Testis (tissue), 2 donors: ENCODE measurements at regions not wholly inside any gene's neighbourhood (a gene's known extent, or its start where the extent isn't known, plus 50 kb on each side); places are given as distances from the start of the nearest gene placed in this dataset.

ENCODE experiments used
- DNase-seq: peaks from one replicate; pipeline ENCODE4 v3.0.0-alpha.2; 2019
- H3K27ac ChIP-seq, 2 donors: fragments of 200-600 bp; sonication (generic); one replicate each; pipeline ENCODE4 v1.5.1; 2019
- H3K27me3 ChIP-seq: fragments of 200-600 bp; sonication (generic); one replicate; pipeline ENCODE4 v1.5.1; 2019
- H3K36me3 ChIP-seq: fragments of 200-600 bp; sonication (generic); one replicate; pipeline ENCODE4 v1.5.1; 2017; ENCODE audit warnings: low read depth; ENCODE audit errors: missing control alignments
- H3K4me1 ChIP-seq: fragments of 200-600 bp; sonication (generic); one replicate; pipeline ENCODE4 v1.5.1; 2019
- H3K4me3 ChIP-seq, 2 donors: fragments of 200-600 bp; sonication (generic); one replicate each; pipeline ENCODE4 v1.5.1; 2017 to 2019
- H3K9me3 ChIP-seq: fragments of 200-600 bp; sonication (generic); one replicate; pipeline ENCODE4 v1.5.1; 2017
- CTCF ChIP-seq, 3 experiments: fragments of 450-650 bp in 2 of 3; fragments of 200-600 bp in 1 of 3; sonication (generic) in 1 of 3; IDR thresholded peaks; one replicate each; pipeline ENCODE4 v1.5.1; 2016 to 2019; ENCODE audit warnings: antibody characterized with exemption in 3 of 3, mild to moderate bottlenecking in 2 of 3, moderate library complexity in 1 of 3
- POLR2A ChIP-seq: fragments of 450-650 bp; IDR thresholded peaks from one replicate; pipeline ENCODE4 v1.6.1; 2017; ENCODE audit warnings: antibody characterized with exemption, mild to moderate bottlenecking, moderate library complexity
- WGBS, 2 donors: methylation state at CpG; one replicate each; pipeline ENCODE4 v1.1.5; 2018; 5-methylcytosine and 5-hydroxymethylcytosine counted together
- intact Hi-C: fragments of 100-400 bp; cut with DNase I; formaldehyde crosslinking; loops from one replicate; pipeline ENCODE4 v1.15.1; 2023; ENCODE audit warnings: low total_unique reads

GRCh38 chr5:89885670-89886069 is 523.9 kb downstream of the CETN3 start:
- H3K9me3 ChIP-seq: no peaks in the 10 kb centered on the region
- no peak overlapping the region for H3K27ac ChIP-seq
- intact Hi-C loops: no loop called here
- H3K4me1 ChIP-seq: no peaks in the 10 kb centered on the region
- no peak overlapping the region for H3K4me3 ChIP-seq
- no peaks in the 10 kb centered on the region for H3K27me3 ChIP-seq
- no peaks in the 10 kb centered on the region for H3K36me3 ChIP-seq
- DNase-seq: no peak
- no peak for TF ChIP-seq POLR2A
- TF ChIP-seq CTCF (IDR thresholded peaks at IDR 0.05): no peak

DNA sequence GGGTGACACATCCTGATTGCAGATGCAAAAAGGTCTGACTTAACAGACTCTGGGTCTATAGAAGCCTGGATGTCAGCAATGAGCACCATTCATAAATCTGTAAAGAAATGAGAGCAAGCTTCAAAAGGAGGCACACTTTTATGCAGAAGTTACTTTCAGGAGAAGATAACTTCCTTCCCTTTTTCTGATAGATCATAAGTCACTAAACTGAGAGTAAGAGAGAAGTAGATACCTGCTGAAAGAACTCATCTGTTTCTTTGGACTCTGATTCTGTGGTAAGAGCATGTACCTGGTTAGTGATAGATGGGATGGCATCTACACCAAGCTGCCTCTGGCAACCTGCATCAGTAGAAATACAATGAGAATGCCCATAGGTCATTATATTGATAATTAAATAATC is 525.6 kb downstream of the CETN3 start:
- H3K36me3 ChIP-seq: no peaks in the 10 kb centered on the region
- H3K4me3 ChIP-seq: no peak overlapping the region
- no peaks in the 10 kb centered on the region for H3K27me3 ChIP-seq
- H3K27ac ChIP-seq: no peak overlapping the region
- no peak for DNase-seq
- H3K4me1 ChIP-seq: no peaks in the 10 kb centered on the region
- TF ChIP-seq POLR2A (no peak), CTCF (IDR thresholded peaks at IDR 0.05) (no peak)
- no peaks in the 10 kb centered on the region for H3K9me3 ChIP-seq
- intact Hi-C loops: no loop called here

GRCh38 chr5:89878140-89879132 is 531.1 kb downstream of the CETN3 start:
- Histone ChIP-seq H3K4me3 (no peak overlapping the region), H3K36me3 (no peaks in the 10 kb centered on the region), H3K27ac (no peak overlapping the region), H3K4me1 (no peaks in the 10 kb centered on the region), H3K27me3 (no peaks in the 10 kb centered on the region), H3K9me3 (no peaks in the 10 kb centered on the region)
- 84 to 85% methylated on average over 9 of the region's 9 CpGs for WGBS, 2 donors
- TF ChIP-seq POLR2A: no peak
- TF ChIP-seq CTCF (IDR thresholded peaks at IDR 0.05): no peak
- DNase-seq: no peak
- intact Hi-C loops: no loop called here

GRCh38 chr5:89871906-89872305 is 537.6 kb downstream of the CETN3 start:
- Histone ChIP-seq H3K36me3 (no peaks in the 10 kb centered on the region), H3K4me1 (no peaks in the 10 kb centered on the region), H3K4me3 (no peak overlapping the region), H3K27me3 (no peaks in the 10 kb centered on the region), H3K9me3 (no peaks in the 10 kb centered on the region), H3K27ac (no peak overlapping the region)
- TF ChIP-seq CTCF (IDR thresholded peaks at IDR 0.05): no peak
- TF ChIP-seq POLR2A: no peak
- DNase-seq: no peak
- WGBS, 2 donors: 61% methylated on average over 2 of the region's 2 CpGs
- intact Hi-C loops: no loop called here

DNA sequence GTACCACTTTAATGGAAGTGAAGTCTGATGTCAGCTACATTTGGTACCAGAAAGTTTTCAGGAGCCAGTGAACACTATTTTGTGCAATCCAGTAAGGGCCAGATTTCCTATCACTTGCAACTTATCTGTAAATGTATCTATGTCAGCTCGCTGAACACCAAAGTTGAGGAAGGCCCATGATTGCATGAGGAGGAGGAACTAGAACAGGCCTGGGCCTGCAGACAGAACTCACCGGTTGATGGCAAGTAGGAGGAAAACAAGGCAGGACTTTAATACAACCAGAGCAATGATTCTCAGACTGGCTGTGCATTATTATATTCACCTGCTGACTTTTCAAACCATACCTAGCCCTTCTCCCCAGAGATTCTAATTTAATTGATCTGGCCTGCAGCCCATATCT is 540.2 kb downstream of the CETN3 start:
- H3K27me3 ChIP-seq: no peaks in the 10 kb centered on the region
- H3K4me1 ChIP-seq: no peaks in the 10 kb centered on the region
- no peaks in the 10 kb centered on the region for H3K36me3 ChIP-seq
- no peaks in the 10 kb centered on the region for H3K9me3 ChIP-seq
- no peak overlapping the region for H3K4me3 ChIP-seq
- no peak for TF ChIP-seq POLR2A
- TF ChIP-seq CTCF (IDR thresholded peaks at IDR 0.05): no peak
- DNase-seq: no peak
- no peak overlapping the region for H3K27ac ChIP-seq
- intact Hi-C loops: no loop called here
- WGBS, 2 donors: 70 to 91% methylated on average over 2 of the region's 2 CpGs
